Gastroesophageal sphincter (tissue), 4 donors: ENCODE measurements at regions not wholly inside any gene's neighbourhood (a gene's known extent, or its start where the extent isn't known, plus 50 kb on each side); places are given as distances from the start of the nearest gene placed in this dataset.

Source experiments
- ATAC-seq: fragments of 150-250 bp; one replicate; pipeline ENCODE4 v1.9.1; 2016; ENCODE audit warnings: mild to moderate bottlenecking, moderate library complexity
- H3K27ac ChIP-seq, 4 donors: fragments of 200-600 bp; sonication (generic) in 3 of 4; 1 replicate in 3 of 4; 2 replicates in 1 of 4; pipeline ENCODE4 v1.5.1; 2016 to 2019
- H3K27me3 ChIP-seq: fragments of 200-600 bp; sonication (generic); one replicate; pipeline ENCODE4 v1.5.1; 2019
- H3K36me3 ChIP-seq, 2 donors: fragments of 200-600 bp; sonication (generic); one replicate each; pipeline ENCODE4 v1.5.1; 2019; ENCODE audit warnings: control low read depth in 1 of 2
- H3K4me1 ChIP-seq, 3 donors: fragments of 200-600 bp; sonication (generic); 1 replicate in 2 of 3; 2 replicates in 1 of 3; pipeline ENCODE4 v1.5.1; 2016 to 2019; ENCODE audit warnings: control low read depth in 2 of 3
- H3K4me3 ChIP-seq, 2 donors: fragments of 200-600 bp; sonication (generic); one replicate each; pipeline ENCODE4 v1.5.1; 2019; ENCODE audit warnings: mild to moderate bottlenecking in 1 of 2, moderate library complexity in 1 of 2
- H3K9me3 ChIP-seq, 3 donors: fragments of 200-600 bp; sonication (generic); one replicate each; pipeline ENCODE4 v1.5.1; 2017 to 2019; ENCODE audit warnings: control low read depth in 2 of 3
- CTCF ChIP-seq, 4 experiments: fragments of 200-600 bp in 2 of 4; fragments of 450-650 bp in 2 of 4; sonication (generic) in 1 of 4; IDR thresholded peaks; one replicate each; pipeline ENCODE4 v1.5.1; 2017 to 2019; ENCODE audit warnings: antibody characterized with exemption in 4 of 4, mild to moderate bottlenecking in 2 of 4, moderate library complexity in 2 of 4
- EP300 ChIP-seq: sonication (generic); formaldehyde crosslinking; IDR thresholded peaks from one replicate; pipeline ENCODE4 v1.6.1; 2017; ENCODE audit warnings: antibody characterized with exemption, mild to moderate bottlenecking
- POLR2A ChIP-seq, 2 donors: fragments of 450-650 bp; IDR thresholded peaks; one replicate each; pipeline ENCODE4 v1.6.1; 2017; ENCODE audit warnings: antibody characterized with exemption in 2 of 2, mild to moderate bottlenecking in 2 of 2, moderate library complexity in 1 of 2
- POLR2AphosphoS5 ChIP-seq: sonication (generic); formaldehyde crosslinking; IDR thresholded peaks from one replicate; pipeline ENCODE4 v1.6.1; 2017; ENCODE audit warnings: antibody characterized with exemption
- WGBS, 2 donors: methylation state at CpG; one replicate each; pipeline ENCODE4 v1.1.5; 2018; ENCODE audit warnings: low coverage in 1 of 2; 5-methylcytosine and 5-hydroxymethylcytosine counted together

- Histone ChIP-seq H3K27me3 (no peaks in the 10 kb centered on the region), H3K4me1 (no peaks in the 10 kb centered on the region), H3K9me3 (no peaks in the 10 kb centered on the region), H3K4me3 (no peak overlapping the region), H3K27ac (no peak overlapping the region), H3K36me3 (no peaks in the 10 kb centered on the region)
- TF ChIP-seq EP300 (no peak), POLR2AphosphoS5 (no peak), CTCF (IDR thresholded peaks at IDR 0.05) (no peak), POLR2A (IDR thresholded peaks at IDR 0.05) (no peak)
- ATAC-seq = peak; percentile 43
- 75 to 83% methylated on average over 4 to 7 of the region's 8 CpGs for WGBS, 2 donors
These were observed 83.8 kb upstream of the ELOVL5 start for GRCh38 chr6:53432318-53433161.

GRCh38 chr6:53431704-53432103 is 83.0 kb upstream of the ELOVL5 start:
- Histone ChIP-seq H3K9me3 (no peaks in the 10 kb centered on the region), H3K27me3 (no peaks in the 10 kb centered on the region), H3K27ac (no peak overlapping the region), H3K4me3 (no peak overlapping the region), H3K36me3 (no peaks in the 10 kb centered on the region), H3K4me1 (no peaks in the 10 kb centered on the region)
- no peak for TF ChIP-seq EP300
- no peak for TF ChIP-seq CTCF (IDR thresholded peaks at IDR 0.05)
- TF ChIP-seq POLR2A (IDR thresholded peaks at IDR 0.05) = no peak
- TF ChIP-seq POLR2AphosphoS5 = no peak
- WGBS, 2 donors = 80 to 87% methylated on average over 4 of the region's 4 CpGs
- no peak for ATAC-seq

GRCh38 chr6:53429401-53429800 is 80.7 kb upstream of the ELOVL5 start:
- H3K4me1 ChIP-seq = no peaks in the 10 kb centered on the region
- H3K27me3 ChIP-seq = no peaks in the 10 kb centered on the region
- TF ChIP-seq EP300 = no peak
- TF ChIP-seq POLR2A (IDR thresholded peaks at IDR 0.05) = no peak
- no peak for TF ChIP-seq CTCF (IDR thresholded peaks at IDR 0.05)
- TF ChIP-seq POLR2AphosphoS5 = no peak
- no peak for ATAC-seq
- H3K36me3 ChIP-seq = no peaks in the 10 kb centered on the region
- no peak overlapping the region for H3K4me3 ChIP-seq
- H3K9me3 ChIP-seq = no peaks in the 10 kb centered on the region
- no peak overlapping the region for H3K27ac ChIP-seq

GRCh38 chr6:53428886-53429285 is 80.1 kb upstream of the ELOVL5 start:
- H3K36me3 ChIP-seq = no peaks in the 10 kb centered on the region
- WGBS, 2 donors = 67% methylated on average over 1 of the region's 1 CpG
- ATAC-seq = no peak

More at GRCh38 chr6:53428886-53429285, 80.1 kb upstream of the ELOVL5 start:
- Histone ChIP-seq H3K4me3 (no peak overlapping the region), H3K9me3 (no peaks in the 10 kb centered on the region), H3K4me1 (no peaks in the 10 kb centered on the region), H3K27ac (no peak overlapping the region), H3K27me3 (no peaks in the 10 kb centered on the region)
- TF ChIP-seq POLR2AphosphoS5 (no peak), POLR2A (IDR thresholded peaks at IDR 0.05) (no peak), CTCF (IDR thresholded peaks at IDR 0.05) (no peak), EP300 (no peak)
